PC-3 (cell line): ENCODE measurements at regions not wholly inside any gene's neighbourhood (a gene's known extent, or its start where the extent isn't known, plus 50 kb on each side); places are given as distances from the start of the nearest gene placed in this dataset.

Source experiments
- ATAC-seq: fragments of 200-7000 bp; cut with Tn5 transposase; 2 replicates; pipeline ENCODE4 v1.9.1; 2020; ENCODE audit warnings: mild to moderate bottlenecking, moderate library complexity
- BruUV-seq: library from RNA; stranded (reverse); fragments of 400-500 nt; replicated peaks from 2 replicates; lab custom pipeline; 2021; lab: Mats Ljungman, UMichigan
- CTCF ChIA-PET: fragments of 300-600 bp; sonication (Branson Sonifier 250); formaldehyde crosslinking; loops from one replicate; lab custom pipeline; 2022; ENCODE audit warnings: antibody characterized with exemption; lab: Charles Lee
- POLR2A ChIA-PET: fragments of 300-600 bp; sonication (Branson Sonifier 250); formaldehyde crosslinking; loops from one replicate; lab custom pipeline; 2022; ENCODE audit warnings: antibody characterized with exemption; ENCODE audit not compliant: unreplicated experiment; lab: Charles Lee
- DNase-seq: peaks from one replicate; pipeline ENCODE4 v3.0.0-alpha.2; 2015
- H2AFZ ChIP-seq: fragments of 300-600 bp; sonication (generic); 2 replicates; pipeline ENCODE4 v1.6.0; 2016; ENCODE audit warnings: antibody characterized with exemption, low read length
- H3F3A ChIP-seq: fragments of 300-600 bp; sonication (generic); one replicate; pipeline ENCODE4 v1.6.0; 2017; ENCODE audit warnings: antibody characterized with exemption, low read length, control low read depth, mild to moderate bottlenecking; ENCODE audit not compliant: unreplicated experiment
- H3K27ac ChIP-seq: fragments of 300-600 bp; sonication (generic); 2 replicates; pipeline ENCODE4 v1.5.1; 2016; ENCODE audit warnings: mild to moderate bottlenecking, low read length
- H3K27me3 ChIP-seq: fragments of 300-600 bp; sonication (generic); 2 replicates; pipeline ENCODE4 v1.6.1; 2016; ENCODE audit warnings: low read length, mixed read lengths
- H3K36me3 ChIP-seq: fragments of 300-600 bp; sonication (generic); 2 replicates; pipeline ENCODE4 v1.6.1; 2016; ENCODE audit warnings: low read depth, mixed run types, low read length, mixed read lengths
- H3K4me1 ChIP-seq: fragments of 300-600 bp; sonication (generic); 2 replicates; pipeline ENCODE4 v1.5.1; 2016; ENCODE audit warnings: low read length; ENCODE audit not compliant: insufficient read depth
- H3K4me2 ChIP-seq: fragments of 300-600 bp; sonication (generic); 2 replicates; pipeline ENCODE4 v1.6.0; 2016; ENCODE audit warnings: low read length
- H3K4me3 ChIP-seq: fragments of 300-600 bp; sonication (generic); 2 replicates; pipeline ENCODE4 v1.5.1; 2016; ENCODE audit warnings: mild to moderate bottlenecking, low read length, mixed read lengths
- H3K79me2 ChIP-seq: fragments of 300-600 bp; sonication (generic); 2 replicates; pipeline ENCODE4 v1.6.1; 2017; ENCODE audit warnings: low read length, mixed read lengths
- H3K9ac ChIP-seq: fragments of 300-600 bp; sonication (generic); 2 replicates; pipeline ENCODE4 v1.6.0; 2016; ENCODE audit warnings: mild to moderate bottlenecking, low read length
- H3K9me2 ChIP-seq: fragments of 300-600 bp; sonication (generic); replicated peaks from 2 replicates; pipeline ENCODE4 v1.6.1; 2016; ENCODE audit warnings: mixed run types, low read length, mixed read lengths
- H3K9me3 ChIP-seq: fragments of 300-600 bp; sonication (generic); 2 replicates; pipeline ENCODE4 v1.6.1; 2016; ENCODE audit warnings: low read length, mixed read lengths
- H4K20me1 ChIP-seq: fragments of 300-600 bp; sonication (generic); 2 replicates; pipeline ENCODE4 v1.6.1; 2016; ENCODE audit warnings: low read length, mixed read lengths
- EZH2 ChIP-seq: fragments of 300-600 bp; sonication (generic); IDR thresholded peaks from one replicate; pipeline ENCODE4 v1.6.1; 2017; ENCODE audit warnings: antibody characterized with exemption, mild to moderate bottlenecking, low read length; ENCODE audit not compliant: unreplicated experiment
- EZH2phosphoT487 ChIP-seq: fragments of 300-600 bp; sonication (generic); IDR thresholded peaks from 2 replicates; pipeline ENCODE4 v1.6.1; 2018; ENCODE audit warnings: mild to moderate bottlenecking, antibody characterized with exemption, low read length, borderline replicate concordance
- intact Hi-C: fragments of 100-400 bp; cut with micrococcal nuclease; formaldehyde crosslinking; loops from 2 replicates; pipeline ENCODE4 v1.9.0; 2023
- TF ChIP-seq, protein P1 (sequence below): fragments of 300-600 bp; sonication (generic); conservative IDR thresholded peaks from 2 replicates; pipeline ENCODE4 v1.5.1; 2017; ENCODE audit warnings: antibody characterized with exemption, low read depth, mild to moderate bottlenecking, low read length

DNA sequence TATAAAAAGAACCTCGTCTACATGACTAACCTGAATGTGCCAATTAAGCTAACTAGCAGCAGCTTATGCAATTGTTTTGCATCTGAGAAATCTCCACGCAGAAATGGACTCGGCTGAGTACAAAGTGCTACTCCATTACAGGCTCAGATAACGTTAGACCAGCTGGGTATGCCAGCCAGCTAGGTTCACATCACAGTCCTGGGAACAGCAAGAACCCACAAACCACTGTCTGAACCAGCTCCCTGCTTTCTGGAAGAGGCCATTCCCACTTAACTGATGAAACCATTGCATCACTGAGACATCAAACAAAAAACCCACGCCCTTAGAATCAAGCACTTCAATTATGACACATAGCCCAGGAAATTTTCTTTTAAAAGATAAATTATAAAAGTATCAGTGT lies 202.7 kb downstream of the CYRIA start:
- DNase-seq, result no peak
- H2AFZ ChIP-seq, result no peak overlapping the region
- H3K27me3 ChIP-seq, result no peaks in the 10 kb centered on the region
- no peak overlapping the region for H3K4me3 ChIP-seq
- no peaks in the 10 kb centered on the region for H4K20me1 ChIP-seq
- no peaks in the 10 kb centered on the region for H3K4me1 ChIP-seq
- H3K9me3 ChIP-seq, result 0 out of 2 replicates have a peak, but pooled peaks cover 5% of the 10 kb centered on the region
- CTCF ChIA-PET, result no interaction called here
- H3K9me2 ChIP-seq, result no peaks in the 10 kb centered on the region
- H3K79me2 ChIP-seq, result no peaks in the 10 kb centered on the region
- no peaks in the 10 kb centered on the region for H3F3A ChIP-seq
- TF ChIP-seq EZH2phosphoT487 (no peak), EZH2 (no peak)
- TF ChIP-seq, protein P1, sequence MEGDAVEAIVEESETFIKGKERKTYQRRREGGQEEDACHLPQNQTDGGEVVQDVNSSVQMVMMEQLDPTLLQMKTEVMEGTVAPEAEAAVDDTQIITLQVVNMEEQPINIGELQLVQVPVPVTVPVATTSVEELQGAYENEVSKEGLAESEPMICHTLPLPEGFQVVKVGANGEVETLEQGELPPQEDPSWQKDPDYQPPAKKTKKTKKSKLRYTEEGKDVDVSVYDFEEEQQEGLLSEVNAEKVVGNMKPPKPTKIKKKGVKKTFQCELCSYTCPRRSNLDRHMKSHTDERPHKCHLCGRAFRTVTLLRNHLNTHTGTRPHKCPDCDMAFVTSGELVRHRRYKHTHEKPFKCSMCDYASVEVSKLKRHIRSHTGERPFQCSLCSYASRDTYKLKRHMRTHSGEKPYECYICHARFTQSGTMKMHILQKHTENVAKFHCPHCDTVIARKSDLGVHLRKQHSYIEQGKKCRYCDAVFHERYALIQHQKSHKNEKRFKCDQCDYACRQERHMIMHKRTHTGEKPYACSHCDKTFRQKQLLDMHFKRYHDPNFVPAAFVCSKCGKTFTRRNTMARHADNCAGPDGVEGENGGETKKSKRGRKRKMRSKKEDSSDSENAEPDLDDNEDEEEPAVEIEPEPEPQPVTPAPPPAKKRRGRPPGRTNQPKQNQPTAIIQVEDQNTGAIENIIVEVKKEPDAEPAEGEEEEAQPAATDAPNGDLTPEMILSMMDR, result no peak
- ATAC-seq, result no peak
- H3K4me2 ChIP-seq, result no peak overlapping the region
- POLR2A ChIA-PET, result no interaction called here
- no peak overlapping the region for H3K9ac ChIP-seq
- no peaks in the 10 kb centered on the region for H3K36me3 ChIP-seq
- no TSS peak for BruUV-seq
- no peak overlapping the region for H3K27ac ChIP-seq
- intact Hi-C loops, result no loop called here

DNA sequence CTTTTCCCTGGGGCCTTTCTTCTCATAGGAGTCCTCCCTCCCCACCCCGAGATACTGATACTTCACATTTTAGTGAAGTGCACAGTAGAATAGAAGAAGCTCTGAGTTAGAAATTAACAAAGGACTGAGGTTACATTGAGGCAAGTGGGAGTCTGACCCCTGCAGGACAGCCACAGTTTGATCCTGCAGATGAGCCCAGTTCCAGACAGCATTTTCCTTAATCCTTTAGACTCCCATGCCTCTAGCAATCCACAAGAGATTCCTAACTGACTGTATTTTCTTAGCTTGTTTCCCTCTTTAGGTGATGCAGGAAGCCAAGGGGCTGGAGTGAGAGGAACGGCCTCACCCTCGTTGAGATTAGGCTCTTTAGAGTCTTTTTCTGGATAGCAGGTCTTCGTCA lies 204.0 kb downstream of the CYRIA start:
- Histone ChIP-seq H4K20me1 (no peaks in the 10 kb centered on the region), H3F3A (no peaks in the 10 kb centered on the region), H3K9me2 (no peaks in the 10 kb centered on the region), H3K4me3 (no peak overlapping the region), H3K9me3 (0 out of 2 replicates have a peak, but pooled peaks cover 7% of the 10 kb centered on the region), H3K27ac (no peak overlapping the region), H3K9ac (no peak overlapping the region), H3K4me2 (no peak overlapping the region), H3K36me3 (no peaks in the 10 kb centered on the region), H3K4me1 (no peaks in the 10 kb centered on the region), H3K27me3 (no peaks in the 10 kb centered on the region), H2AFZ (no peak overlapping the region), H3K79me2 (no peaks in the 10 kb centered on the region)
- BruUV-seq, result no TSS peak
- DNase-seq (no peak), ATAC-seq (no peak)
- intact Hi-C loops, result no loop called here
- ChIA-PET CTCF (no interaction called here), POLR2A (no interaction called here)
- TF ChIP-seq, protein P1, result no peak
- TF ChIP-seq EZH2 (no peak), EZH2phosphoT487 (no peak)

DNA sequence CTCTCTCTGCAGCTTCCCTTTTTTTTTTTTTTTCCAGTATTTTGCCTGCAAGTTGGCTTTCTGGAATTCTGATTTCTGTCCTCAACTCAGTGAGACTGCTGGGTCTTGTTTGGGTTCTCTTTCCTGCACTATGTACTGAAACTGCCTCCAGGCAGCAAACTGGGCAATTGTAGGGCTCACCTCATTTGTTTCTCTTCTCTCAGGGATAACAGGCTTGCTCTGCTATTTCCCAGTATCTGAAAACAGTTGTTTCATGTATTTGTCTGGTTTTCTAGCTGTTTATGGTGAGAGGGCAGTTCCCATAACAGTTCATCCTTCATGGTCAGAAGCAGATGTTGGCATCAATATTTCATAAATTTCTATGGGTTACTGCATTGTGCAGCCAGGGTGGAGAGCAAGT lies 206.0 kb downstream of the CYRIA start:
- Histone ChIP-seq H2AFZ (no peak overlapping the region), H3K4me1 (no peaks in the 10 kb centered on the region), H3K4me3 (no peak overlapping the region), H3K27ac (no peak overlapping the region), H3K79me2 (no peaks in the 10 kb centered on the region), H3K9me3 (0 out of 2 replicates have a peak, but pooled peaks cover 7% of the 10 kb centered on the region), H3K4me2 (no peak overlapping the region), H3K9ac (no peak overlapping the region), H3F3A (no peaks in the 10 kb centered on the region), H4K20me1 (no peaks in the 10 kb centered on the region), H3K9me2 (no peaks in the 10 kb centered on the region), H3K27me3 (no peaks in the 10 kb centered on the region), H3K36me3 (no peaks in the 10 kb centered on the region)
- ChIA-PET POLR2A (no interaction called here), CTCF (no interaction called here)
- ATAC-seq (no peak), DNase-seq (no peak)
- TF ChIP-seq EZH2, result no peak
- no peak for TF ChIP-seq EZH2phosphoT487
- TF ChIP-seq, protein P1, result no peak
- no TSS peak for BruUV-seq
- intact Hi-C loops, result no loop called here
